GM12864 (cell line): ENCODE measurements at regions not wholly inside any gene's neighbourhood (a gene's known extent, or its start where the extent isn't known, plus 50 kb on each side); places are given as distances from the start of the nearest gene placed in this dataset.

Experiments
- DNase-seq: peaks from one replicate; pipeline ENCODE4 v3.0.0-alpha.2; 2011; ENCODE audit warnings: low read depth
- H3K4me3 ChIP-seq: 2 replicates; pipeline ENCODE4 v1.5.1; 2011; ENCODE audit warnings: mild to moderate bottlenecking, low read depth, low read length, control low read depth
- TF ChIP-seq, protein P1 (sequence below): IDR thresholded peaks from 2 replicates; pipeline ENCODE4 v1.5.1; 2011; ENCODE audit warnings: low read depth, mild to moderate bottlenecking, moderate library complexity, low read length, control low read depth, inconsistent platforms; ENCODE audit errors: missing control alignments

DNA sequence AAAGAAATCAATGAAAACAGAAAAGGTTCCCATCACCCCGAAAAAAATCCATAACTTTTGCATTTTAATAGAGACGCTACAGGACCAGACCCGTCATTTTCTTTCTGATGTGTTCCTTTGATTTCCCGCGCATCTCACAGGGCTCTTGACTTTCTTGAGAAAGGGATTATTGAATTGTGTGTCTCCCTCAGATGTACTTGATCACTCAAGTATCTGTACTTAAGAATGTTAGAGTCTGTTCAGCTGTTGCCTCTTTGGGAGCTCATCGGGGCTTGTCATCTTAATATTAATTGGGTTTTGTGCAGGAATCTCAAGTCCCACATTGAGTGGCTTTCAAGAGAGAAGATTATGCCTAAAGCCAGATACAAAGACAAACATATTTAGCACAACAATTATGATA lies 606.4 kb upstream of the SALL1 start:
- no peak overlapping the region for H3K4me3 ChIP-seq
- DNase-seq = no peak
- TF ChIP-seq, protein P1, sequence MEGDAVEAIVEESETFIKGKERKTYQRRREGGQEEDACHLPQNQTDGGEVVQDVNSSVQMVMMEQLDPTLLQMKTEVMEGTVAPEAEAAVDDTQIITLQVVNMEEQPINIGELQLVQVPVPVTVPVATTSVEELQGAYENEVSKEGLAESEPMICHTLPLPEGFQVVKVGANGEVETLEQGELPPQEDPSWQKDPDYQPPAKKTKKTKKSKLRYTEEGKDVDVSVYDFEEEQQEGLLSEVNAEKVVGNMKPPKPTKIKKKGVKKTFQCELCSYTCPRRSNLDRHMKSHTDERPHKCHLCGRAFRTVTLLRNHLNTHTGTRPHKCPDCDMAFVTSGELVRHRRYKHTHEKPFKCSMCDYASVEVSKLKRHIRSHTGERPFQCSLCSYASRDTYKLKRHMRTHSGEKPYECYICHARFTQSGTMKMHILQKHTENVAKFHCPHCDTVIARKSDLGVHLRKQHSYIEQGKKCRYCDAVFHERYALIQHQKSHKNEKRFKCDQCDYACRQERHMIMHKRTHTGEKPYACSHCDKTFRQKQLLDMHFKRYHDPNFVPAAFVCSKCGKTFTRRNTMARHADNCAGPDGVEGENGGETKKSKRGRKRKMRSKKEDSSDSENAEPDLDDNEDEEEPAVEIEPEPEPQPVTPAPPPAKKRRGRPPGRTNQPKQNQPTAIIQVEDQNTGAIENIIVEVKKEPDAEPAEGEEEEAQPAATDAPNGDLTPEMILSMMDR = no peak

DNA sequence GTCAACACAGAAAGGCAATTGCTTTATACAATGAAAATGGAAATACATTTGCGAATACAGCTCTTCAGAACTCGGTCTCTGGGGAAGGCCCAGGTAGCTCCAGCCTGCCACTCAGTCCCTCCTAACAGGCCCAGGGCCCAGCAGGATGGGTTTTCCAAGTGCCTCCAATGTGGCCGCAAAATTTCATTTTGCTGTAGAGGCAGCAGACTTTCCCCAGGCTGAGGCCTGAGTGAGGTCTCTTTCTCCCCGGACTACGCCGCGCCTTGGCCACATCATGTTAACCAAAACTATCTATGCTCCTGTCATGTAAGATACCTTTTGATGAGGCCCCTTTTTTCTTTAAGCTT lies 606.0 kb upstream of the SALL1 start:
- no peak for DNase-seq
- no peak overlapping the region for H3K4me3 ChIP-seq
- TF ChIP-seq, protein P1 = no peak

DNA sequence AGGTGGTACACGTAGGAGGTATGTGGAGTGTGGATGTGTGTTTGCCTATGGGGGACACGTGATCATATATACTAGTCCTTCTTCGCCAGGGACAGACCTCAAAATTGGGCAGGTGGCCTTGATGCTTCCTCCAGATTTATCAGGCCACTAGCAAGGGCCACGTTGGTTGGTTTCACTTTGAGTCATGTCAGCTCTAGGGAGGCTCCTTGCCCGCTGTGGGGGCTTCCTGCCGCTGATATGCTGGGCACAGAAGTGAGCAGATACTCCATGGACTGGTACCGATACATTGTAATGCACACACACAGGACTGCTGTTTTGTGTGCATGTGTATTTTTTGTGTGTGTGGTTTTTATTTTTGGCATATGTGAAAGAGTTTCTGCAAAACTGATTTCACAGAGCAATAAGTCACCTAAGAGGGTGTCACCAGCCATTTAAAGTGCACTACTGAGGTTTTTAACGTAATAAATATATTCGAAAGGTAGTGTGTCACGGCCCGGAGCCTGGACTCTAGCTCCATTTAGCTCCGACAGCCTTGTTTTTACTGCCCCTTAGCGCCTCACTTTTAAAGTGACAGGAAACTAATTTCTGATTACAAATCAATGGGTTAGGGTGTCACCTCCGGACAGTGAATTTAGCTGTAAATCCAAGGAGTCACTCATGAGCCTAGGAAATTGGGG lies 605.5 kb upstream of the SALL1 start:
- TF ChIP-seq, protein P1 = no peak
- no peak overlapping the region for H3K4me3 ChIP-seq
- no peak for DNase-seq

DNA sequence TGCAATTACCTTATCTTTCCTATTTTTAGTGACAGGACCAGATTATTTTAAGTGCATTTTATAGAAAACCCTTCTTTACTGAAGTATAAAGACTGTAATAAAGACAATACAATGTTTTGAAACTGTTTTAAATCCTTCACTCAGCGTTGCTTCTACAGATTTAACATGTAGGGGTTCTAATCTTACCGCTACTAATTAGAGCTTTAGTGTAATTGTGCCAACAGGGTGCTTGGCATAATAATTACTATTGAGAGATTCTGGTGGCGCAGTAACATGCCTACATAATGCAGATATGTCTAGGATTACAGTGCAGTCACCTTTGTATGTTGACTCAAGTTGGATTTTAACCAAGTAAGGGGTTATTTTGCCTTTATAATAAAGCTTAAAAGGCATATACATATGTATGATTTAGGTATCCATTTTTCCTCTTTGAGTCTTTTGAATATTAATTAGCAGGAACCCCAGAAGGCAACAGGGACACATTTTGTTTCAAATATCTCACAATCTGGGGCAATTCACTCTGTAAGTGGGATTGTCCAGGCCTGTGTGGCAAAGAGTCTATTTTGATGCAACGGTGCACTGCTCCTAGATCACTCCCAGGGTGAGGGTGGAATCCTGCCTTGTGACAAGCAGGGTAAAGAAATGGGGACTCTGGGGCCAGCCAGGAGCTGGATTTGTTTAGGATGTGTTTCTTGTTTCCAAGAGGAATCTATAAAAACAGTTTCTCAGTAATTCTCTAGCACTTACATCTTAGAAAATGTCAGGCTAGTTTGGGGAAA lies 604.7 kb upstream of the SALL1 start:
- TF ChIP-seq, protein P1 = no peak
- H3K4me3 ChIP-seq = no peak overlapping the region
- DNase-seq = no peak

DNA sequence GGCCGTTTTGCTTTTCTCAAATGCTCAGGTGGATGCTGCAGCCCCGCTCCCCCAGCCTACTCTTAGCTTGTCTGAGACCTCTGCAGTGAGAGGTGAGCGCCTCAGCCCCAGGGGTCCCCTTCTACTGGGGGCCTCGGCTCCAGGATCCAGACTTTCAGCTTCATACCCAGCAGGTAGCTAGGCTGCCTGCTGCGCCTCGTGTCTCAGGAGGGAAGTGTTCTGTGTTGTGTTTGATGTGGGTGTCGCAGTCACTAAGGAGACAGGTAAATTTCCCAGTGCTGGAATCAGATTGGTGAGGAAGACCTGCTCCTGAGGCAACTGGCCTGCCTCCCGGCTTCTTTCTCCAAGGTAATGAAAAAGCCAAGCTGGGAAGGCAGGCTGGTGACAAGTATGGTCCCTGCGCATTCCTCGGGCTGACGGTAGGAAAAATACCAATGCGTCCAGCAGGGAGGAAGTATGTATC lies 604.0 kb upstream of the SALL1 start:
- H3K4me3 ChIP-seq = no peak overlapping the region
- no peak for DNase-seq
- TF ChIP-seq, protein P1 = no peak

DNA sequence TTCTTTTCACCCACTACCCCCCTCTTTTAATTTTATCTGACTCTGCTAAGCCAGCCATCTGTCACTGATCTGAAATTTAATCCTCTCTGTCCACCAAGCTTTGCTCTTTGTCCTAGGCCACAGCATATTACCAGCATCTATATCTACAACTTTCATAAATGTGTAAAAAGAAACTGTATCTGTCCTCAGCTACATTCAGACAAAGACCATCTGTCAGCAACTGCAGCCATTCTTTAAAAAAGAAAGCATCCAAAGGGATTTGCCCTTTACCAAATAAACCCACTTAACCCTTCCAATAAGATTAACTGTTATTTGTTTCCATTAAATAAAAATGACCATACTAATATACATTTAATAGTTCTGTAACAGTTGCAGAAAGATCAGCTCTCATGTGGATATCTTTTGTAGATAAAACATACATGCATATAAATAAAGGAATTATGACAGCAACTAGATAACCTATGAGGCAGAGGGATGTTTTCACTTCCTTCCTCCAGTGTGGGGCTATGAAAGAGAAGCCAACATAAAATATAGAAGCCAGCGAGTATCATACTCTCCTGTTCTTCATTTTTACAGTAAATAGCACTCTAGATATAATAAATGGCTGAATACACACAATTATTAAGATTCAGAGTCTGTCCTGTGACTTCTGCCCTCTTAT lies 602.5 kb upstream of the SALL1 start:
- no peak for DNase-seq
- H3K4me3 ChIP-seq = no peak overlapping the region
- TF ChIP-seq, protein P1 = no peak
